ENCODE measurements at regions not wholly inside any gene's neighbourhood (a gene's known extent, or its start where the extent isn't known, plus 50 kb on each side); places are given as distances from the start of the nearest gene placed in this dataset.

DNA sequence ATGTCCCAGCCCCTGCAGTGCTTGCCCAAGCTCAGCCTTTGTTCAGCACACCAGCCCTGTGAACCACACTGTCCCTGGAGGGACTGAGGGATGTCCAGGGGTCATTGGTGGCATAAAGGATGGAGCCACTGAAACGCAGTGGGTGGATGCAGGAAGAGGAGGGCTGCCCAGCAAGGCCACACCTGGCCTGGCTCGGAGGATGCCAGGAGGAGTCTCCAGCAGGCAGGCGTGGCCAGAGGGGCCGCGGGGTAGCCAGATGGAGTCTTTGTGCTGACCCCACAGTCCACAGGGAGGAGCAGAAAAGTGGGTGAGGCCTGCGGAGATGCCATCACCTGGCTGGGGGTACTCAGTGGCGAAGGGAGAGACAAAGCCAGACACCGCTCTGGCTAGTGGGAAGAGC, 108.5 kb upstream of the C14orf180 start:
- Histone ChIP-seq H3K27ac (no peak overlapping the region), H3K27me3 (peaks cover 3% of the 10 kb centered on the region), H3K4me3 (no peak overlapping the region), H3K36me3 (no peaks in the 10 kb centered on the region), H3K4me1 (no peaks in the 10 kb centered on the region), H3K9me3 (no peaks in the 10 kb centered on the region)
- 81% methylated on average over 8 of the region's 8 CpGs; no CpG with 5 or more reads in 1 of the 2 donors for WGBS, 2 donors (ENCODE audit: low coverage in 1 of 2)
- in situ Hi-C loops (cut with MboI; ENCODE audit: low pct_ligation_motif_present in 1 of 4, low pct_unique_long_range_greater_than_20kb in 1 of 4, low sequenced_read_pairs in 3 of 4) (no loop called here), intact Hi-C loops (cut with DNase I; ENCODE audit: low total_unique reads) (no loop called here)
- no peak for DNase-seq
- TF ChIP-seq POLR2A (IDR thresholded peaks at IDR 0.05) (no peak), EP300 (IDR thresholded peaks at IDR 0.05; ENCODE audit: low read depth) (no peak), POLR2AphosphoS5 (IDR thresholded peaks at IDR 0.05) (no peak)
- TF ChIP-seq, protein P1, sequence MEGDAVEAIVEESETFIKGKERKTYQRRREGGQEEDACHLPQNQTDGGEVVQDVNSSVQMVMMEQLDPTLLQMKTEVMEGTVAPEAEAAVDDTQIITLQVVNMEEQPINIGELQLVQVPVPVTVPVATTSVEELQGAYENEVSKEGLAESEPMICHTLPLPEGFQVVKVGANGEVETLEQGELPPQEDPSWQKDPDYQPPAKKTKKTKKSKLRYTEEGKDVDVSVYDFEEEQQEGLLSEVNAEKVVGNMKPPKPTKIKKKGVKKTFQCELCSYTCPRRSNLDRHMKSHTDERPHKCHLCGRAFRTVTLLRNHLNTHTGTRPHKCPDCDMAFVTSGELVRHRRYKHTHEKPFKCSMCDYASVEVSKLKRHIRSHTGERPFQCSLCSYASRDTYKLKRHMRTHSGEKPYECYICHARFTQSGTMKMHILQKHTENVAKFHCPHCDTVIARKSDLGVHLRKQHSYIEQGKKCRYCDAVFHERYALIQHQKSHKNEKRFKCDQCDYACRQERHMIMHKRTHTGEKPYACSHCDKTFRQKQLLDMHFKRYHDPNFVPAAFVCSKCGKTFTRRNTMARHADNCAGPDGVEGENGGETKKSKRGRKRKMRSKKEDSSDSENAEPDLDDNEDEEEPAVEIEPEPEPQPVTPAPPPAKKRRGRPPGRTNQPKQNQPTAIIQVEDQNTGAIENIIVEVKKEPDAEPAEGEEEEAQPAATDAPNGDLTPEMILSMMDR (IDR thresholded peaks at IDR 0.05) = no peak

DNA sequence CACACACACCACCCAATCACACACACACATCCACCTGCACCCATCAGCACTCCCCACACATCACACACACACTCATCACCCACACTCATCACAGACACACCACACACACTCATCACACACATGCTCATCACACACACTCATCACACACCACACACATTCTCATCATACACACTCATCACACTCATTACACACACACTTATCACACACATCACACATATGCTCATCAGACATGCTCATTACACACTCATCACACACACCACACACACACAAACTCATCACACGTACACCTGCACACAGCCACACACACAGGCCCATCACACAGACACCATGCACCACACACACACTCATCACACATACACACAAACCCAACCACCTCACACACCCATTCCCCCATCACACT, 107.5 kb upstream of the C14orf180 start:
- Histone ChIP-seq H3K4me3 (no peak overlapping the region), H3K4me1 (no peaks in the 10 kb centered on the region), H3K36me3 (no peaks in the 10 kb centered on the region), H3K9me3 (no peaks in the 10 kb centered on the region), H3K27ac (no peak overlapping the region), H3K27me3 (peaks cover 5% of the 10 kb centered on the region)
- in situ Hi-C loops (cut with MboI; ENCODE audit: low pct_ligation_motif_present in 1 of 4, low pct_unique_long_range_greater_than_20kb in 1 of 4, low sequenced_read_pairs in 3 of 4) = no loop called here
- no peak for DNase-seq
- WGBS, 2 donors (ENCODE audit: low coverage in 1 of 2) = 80 to 83% methylated on average over 1 of the region's 1 CpG
- TF ChIP-seq, protein P1 (IDR thresholded peaks at IDR 0.05) = no peak
- TF ChIP-seq POLR2A (IDR thresholded peaks at IDR 0.05) (no peak), EP300 (IDR thresholded peaks at IDR 0.05; ENCODE audit: low read depth) (no peak), POLR2AphosphoS5 (IDR thresholded peaks at IDR 0.05) (no peak)
- intact Hi-C loops (cut with DNase I; ENCODE audit: low total_unique reads) = no loop called here

DNA sequence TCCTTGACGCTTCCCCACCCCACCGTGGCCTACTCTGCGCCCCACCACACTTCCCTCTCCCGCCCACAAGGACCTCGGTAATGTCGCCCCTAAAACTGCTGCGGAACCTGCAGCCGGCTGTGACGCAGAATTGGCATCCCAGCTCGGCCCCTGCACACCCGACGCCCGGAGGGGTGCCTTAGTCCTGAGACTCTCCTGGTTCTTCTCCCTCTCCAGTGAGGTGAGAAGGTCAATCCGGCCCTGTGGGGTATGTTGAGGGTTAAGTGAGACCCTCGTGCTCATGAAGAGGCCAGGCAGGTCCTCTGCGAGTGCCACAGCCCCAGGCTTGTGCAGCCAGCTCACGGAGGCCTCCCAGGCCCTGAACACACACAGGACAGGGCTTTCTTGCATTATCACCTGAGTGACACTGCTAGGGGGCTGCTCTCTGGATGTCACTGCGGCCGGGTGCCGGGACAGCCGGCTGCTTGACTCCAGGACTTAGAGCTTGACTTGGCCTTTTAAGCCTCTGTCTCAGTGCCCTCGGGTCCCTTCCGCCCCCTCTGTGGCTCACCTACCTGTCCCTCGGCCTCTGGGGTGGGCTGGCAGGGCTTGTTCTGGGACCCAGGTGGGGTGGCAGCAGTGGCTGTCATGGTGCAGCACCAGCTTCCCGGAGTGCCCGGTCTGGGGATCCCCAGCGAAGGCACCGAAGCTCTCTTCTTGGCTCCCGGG, 106.9 kb upstream of the C14orf180 start:
- Histone ChIP-seq H3K27ac (no peak overlapping the region), H3K9me3 (no peaks in the 10 kb centered on the region), H3K36me3 (no peaks in the 10 kb centered on the region), H3K4me3 (no peak overlapping the region), H3K4me1 (no peaks in the 10 kb centered on the region), H3K27me3 (peaks cover 8% of the 10 kb centered on the region)
- TF ChIP-seq, protein P1 (IDR thresholded peaks at IDR 0.05) = no peak
- no peak for TF ChIP-seq POLR2AphosphoS5 (IDR thresholded peaks at IDR 0.05)
- no peak for TF ChIP-seq POLR2A (IDR thresholded peaks at IDR 0.05)
- no peak for TF ChIP-seq EP300 (IDR thresholded peaks at IDR 0.05; ENCODE audit: low read depth)
- intact Hi-C loops (cut with DNase I; ENCODE audit: low total_unique reads) = no loop called here
- no peak for DNase-seq
- WGBS, 2 donors (ENCODE audit: low coverage in 1 of 2) = 80 to 83% methylated on average over 1 to 24 of the region's 29 CpGs
- in situ Hi-C loops (cut with MboI; ENCODE audit: low pct_ligation_motif_present in 1 of 4, low pct_unique_long_range_greater_than_20kb in 1 of 4, low sequenced_read_pairs in 3 of 4) = no loop called here

DNA sequence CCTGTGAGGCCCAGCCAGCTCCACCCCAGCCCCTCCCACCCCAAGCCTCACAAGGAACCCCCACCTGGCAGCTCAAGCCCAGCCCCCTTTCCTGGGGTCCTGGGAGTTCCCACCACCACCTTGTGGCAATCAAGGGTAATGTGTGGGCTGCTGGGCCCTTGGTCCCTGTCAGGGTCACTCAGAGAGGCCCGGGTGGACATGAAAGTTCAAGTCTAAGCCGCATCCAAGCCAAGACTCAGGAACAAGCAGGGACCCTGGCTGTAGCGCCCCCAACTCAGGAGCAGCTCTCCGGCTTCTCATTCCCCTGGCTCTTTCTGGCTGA, 106.4 kb upstream of the C14orf180 start:
- in situ Hi-C loops (cut with MboI; ENCODE audit: low pct_ligation_motif_present in 1 of 4, low pct_unique_long_range_greater_than_20kb in 1 of 4, low sequenced_read_pairs in 3 of 4) = no loop called here
- H3K36me3 ChIP-seq = no peaks in the 10 kb centered on the region
- H3K9me3 ChIP-seq = no peaks in the 10 kb centered on the region
- intact Hi-C loops (cut with DNase I; ENCODE audit: low total_unique reads) = no loop called here
- 88% methylated on average over 3 of the region's 4 CpGs; no CpG with 5 or more reads in 1 of the 2 donors for WGBS, 2 donors (ENCODE audit: low coverage in 1 of 2)
- TF ChIP-seq, protein P1 (IDR thresholded peaks at IDR 0.05) = no peak
- no peak for DNase-seq
- peaks cover 8% of the 10 kb centered on the region for H3K27me3 ChIP-seq
- H3K4me1 ChIP-seq = no peaks in the 10 kb centered on the region
- no peak overlapping the region for H3K4me3 ChIP-seq
- H3K27ac ChIP-seq = no peak overlapping the region
